Medulla oblongata (tissue), 1 donor: ENCODE measurements at regions not wholly inside any gene's neighbourhood (a gene's known extent, or its start where the extent isn't known, plus 50 kb on each side); places are given as distances from the start of the nearest gene placed in this dataset.
"Not testable (repeated sequence)": the region's sequence is repeated elsewhere in the genome, so short reads cannot be mapped to it uniquely, and the experiment has no call there.

ENCODE experiments used
- DNase-seq: peaks from one replicate; pipeline ENCODE4 v3.0.0-alpha.2; 2015; ENCODE audit errors: extremely low spot score

DNA sequence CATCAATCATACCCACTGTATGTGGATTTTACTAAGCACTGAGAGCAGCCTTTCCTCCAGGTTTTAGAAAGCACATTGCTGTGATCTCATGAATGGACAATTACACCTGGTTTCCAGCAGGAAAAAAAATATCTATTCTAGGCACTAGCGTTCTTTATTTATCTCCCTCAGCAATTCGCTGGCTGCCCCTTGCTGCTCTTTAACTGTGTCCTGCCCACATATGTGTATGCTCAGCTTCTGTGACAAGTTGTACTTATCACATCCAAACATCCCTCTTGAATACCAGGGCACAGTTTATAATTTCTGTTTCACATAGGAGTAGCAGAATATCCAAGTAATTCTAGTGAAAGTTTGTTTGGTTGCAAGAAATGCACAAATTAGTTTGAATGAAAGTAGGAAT is 146.8 kb downstream of the USP46 start:
- DNase-seq: no peak

DNA sequence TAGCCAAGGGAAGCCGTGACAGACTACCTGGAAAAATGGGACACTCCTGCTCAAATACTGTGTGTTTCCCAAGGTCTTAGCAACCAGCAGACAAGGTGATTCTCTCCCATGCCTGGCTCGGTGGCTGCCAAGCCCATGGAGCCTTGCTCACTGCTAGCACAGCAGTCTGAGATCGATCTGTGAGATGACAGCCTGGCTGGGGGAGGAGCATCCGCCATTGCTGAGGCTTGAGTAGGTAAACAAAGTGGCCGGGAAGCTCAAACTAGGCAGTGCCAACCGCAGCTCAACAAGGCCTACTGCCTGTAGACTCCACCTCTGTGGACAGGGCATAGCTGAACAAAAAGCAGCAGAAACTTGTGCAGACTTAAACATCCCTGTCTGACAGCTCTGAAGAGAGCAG is 137.0 kb downstream of the USP46 start:
- not testable (repeated sequence) for DNase-seq

DNA sequence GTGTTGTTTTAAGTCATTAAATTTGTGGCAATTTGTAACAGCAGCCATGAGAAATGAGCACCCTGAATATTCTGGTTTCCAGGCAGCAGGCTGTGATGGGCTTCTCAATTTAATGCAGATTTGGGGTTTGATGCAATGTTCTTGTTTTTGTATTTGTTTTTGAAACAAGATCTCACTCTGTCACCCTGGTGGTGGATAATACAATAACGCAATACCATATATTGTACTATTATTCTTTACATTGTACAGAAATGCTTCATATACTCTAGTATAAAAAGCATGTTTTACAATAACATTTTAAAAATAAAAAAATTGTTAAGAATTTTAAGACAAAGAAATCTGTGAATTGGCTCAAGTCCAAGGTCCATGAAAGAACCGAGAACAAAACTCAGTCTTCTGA is 129.1 kb downstream of the USP46 start:
- DNase-seq: no peak

DNA sequence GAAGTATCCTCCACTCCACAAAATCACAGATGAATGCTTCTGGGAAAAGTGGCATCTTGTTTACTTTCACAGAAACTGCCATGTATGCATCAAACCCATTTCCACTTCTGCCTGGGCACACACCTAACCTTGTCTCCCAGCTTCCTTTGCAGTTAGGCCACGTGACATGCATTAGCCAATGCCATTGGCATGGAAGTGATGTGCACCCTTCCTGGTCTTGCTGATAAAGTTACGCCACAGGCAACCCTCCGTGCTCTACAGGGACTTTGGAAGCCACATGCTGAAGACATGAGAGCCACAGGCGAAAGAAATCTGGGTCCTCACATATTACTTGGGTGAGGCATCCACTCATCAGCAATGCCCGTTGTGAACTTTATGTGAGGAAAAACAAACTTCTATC is 123.3 kb downstream of the USP46 start:
- DNase-seq: no peak
